ENCODE measurements at regions not wholly inside any gene's neighbourhood (a gene's known extent, or its start where the extent isn't known, plus 50 kb on each side); places are given as distances from the start of the nearest gene placed in this dataset.

- no peak for TF ChIP-seq ZFX (IDR thresholded peaks at IDR 0.05)
- no peak overlapping the region for H3K27ac ChIP-seq
Measured at GRCh38 chr9:78863531-78863930, 566.6 kb downstream of the PSAT1 start.

DNA sequence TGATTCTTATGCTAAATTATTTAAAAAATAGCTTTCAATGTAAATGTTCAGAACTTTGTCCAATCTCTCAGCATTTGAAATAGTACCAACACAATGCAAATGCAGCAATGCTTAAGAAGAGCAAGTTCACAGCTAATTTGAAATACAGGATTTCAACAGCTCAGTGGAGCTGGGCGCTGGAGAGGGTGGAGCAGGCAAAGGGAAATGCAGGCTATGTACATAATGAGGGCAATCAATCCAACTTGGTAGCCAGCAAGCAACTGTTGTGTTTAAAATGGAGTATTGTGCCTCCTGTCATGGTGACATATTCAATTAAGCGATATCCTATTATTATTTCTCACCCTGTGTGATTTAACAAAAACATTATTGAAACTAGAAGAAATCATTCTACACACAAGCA is 568.8 kb downstream of the PSAT1 start:
- no peak for TF ChIP-seq ZFX (IDR thresholded peaks at IDR 0.05)
- TF ChIP-seq, protein P1, sequence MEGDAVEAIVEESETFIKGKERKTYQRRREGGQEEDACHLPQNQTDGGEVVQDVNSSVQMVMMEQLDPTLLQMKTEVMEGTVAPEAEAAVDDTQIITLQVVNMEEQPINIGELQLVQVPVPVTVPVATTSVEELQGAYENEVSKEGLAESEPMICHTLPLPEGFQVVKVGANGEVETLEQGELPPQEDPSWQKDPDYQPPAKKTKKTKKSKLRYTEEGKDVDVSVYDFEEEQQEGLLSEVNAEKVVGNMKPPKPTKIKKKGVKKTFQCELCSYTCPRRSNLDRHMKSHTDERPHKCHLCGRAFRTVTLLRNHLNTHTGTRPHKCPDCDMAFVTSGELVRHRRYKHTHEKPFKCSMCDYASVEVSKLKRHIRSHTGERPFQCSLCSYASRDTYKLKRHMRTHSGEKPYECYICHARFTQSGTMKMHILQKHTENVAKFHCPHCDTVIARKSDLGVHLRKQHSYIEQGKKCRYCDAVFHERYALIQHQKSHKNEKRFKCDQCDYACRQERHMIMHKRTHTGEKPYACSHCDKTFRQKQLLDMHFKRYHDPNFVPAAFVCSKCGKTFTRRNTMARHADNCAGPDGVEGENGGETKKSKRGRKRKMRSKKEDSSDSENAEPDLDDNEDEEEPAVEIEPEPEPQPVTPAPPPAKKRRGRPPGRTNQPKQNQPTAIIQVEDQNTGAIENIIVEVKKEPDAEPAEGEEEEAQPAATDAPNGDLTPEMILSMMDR (conservative IDR thresholded peaks at IDR 0.05) = no peak

GRCh38 chr9:78866207-78867132 is 569.5 kb downstream of the PSAT1 start:
- no peak overlapping the region for H3K27ac ChIP-seq
- TF ChIP-seq ZFX (IDR thresholded peaks at IDR 0.05) = no peak
- TF ChIP-seq, protein P1 (conservative IDR thresholded peaks at IDR 0.05) = no peak

More for the DNA sequence above, 568.8 kb downstream of the PSAT1 start:
- H3K27ac ChIP-seq = no peak overlapping the region

DNA sequence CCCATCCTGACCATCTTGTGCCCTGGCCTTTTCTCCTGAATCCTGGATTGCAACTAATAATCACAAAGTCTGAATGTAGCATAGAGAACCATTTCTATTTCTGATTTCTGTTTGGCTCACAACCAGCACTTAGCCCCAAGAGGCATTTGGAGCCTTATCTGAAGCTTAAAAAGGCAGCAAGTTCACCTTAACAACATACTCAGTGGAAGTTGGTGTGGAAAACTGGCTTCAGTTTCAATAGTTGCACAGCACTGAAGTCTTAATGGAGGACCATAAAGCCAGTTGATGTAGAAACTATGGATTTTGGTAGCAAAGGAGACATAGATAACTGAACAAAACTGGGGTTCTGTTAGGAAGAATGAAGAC is 574.1 kb downstream of the PSAT1 start:
- TF ChIP-seq ZFX (IDR thresholded peaks at IDR 0.05) = no peak
- TF ChIP-seq, protein P1 (conservative IDR thresholded peaks at IDR 0.05) = no peak
- no peak overlapping the region for H3K27ac ChIP-seq

DNA sequence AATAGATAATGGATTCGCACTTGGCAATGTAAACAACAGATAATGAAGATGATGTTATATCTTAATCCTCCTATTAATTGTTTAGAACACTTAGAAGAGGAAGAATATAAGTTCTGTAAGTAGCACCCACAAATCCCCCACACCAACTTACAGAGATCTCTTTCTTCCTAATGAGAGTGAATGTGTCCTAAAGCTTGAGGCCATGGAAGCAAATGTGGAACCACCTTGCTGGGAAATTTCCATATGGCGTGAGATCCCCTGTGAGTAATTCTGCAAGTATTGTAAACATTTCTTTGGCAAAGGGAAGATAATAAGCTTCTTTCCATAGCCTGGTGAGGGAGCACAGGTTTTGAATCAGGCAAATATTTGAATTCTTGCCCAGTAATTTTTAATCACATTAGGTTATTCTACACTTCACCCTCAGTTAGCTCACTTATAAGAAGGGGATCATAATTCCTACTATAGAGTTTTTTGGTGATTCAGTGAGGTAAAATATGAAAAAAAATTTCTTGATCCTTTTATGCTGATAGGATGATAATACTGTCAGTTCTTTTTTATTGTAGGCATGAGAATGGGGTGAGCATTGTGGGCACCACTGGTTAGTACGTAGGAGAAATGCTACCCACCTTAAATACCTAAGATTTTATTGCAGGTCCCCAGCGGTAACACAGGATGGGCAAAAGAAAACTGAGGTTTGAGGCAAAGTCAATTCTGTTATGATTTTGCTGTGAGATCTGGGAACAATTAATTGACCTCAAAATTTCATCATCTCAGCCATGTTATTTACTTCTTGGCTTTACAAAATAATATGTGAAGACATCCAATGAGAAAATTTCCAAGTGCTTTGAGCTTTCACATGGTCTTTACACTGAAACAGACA is 574.8 kb downstream of the PSAT1 start:
- TF ChIP-seq ZFX (IDR thresholded peaks at IDR 0.05) = no peak
- TF ChIP-seq, protein P1 (conservative IDR thresholded peaks at IDR 0.05) = no peak
- H3K27ac ChIP-seq = no peak overlapping the region

GRCh38 chr9:78874061-78874460 is 577.1 kb downstream of the PSAT1 start:
- no peak overlapping the region for H3K27ac ChIP-seq
- TF ChIP-seq, protein P1 (conservative IDR thresholded peaks at IDR 0.05) = no peak
- TF ChIP-seq ZFX (IDR thresholded peaks at IDR 0.05) = no peak

- H3K27ac ChIP-seq = no peak overlapping the region
- TF ChIP-seq, protein P1 (conservative IDR thresholded peaks at IDR 0.05) = no peak
- TF ChIP-seq ZFX (IDR thresholded peaks at IDR 0.05) = no peak
Measured at GRCh38 chr9:78879324-78880100, 582.6 kb downstream of the PSAT1 start.
